Heart left ventricle (tissue), 13 donors: ENCODE measurements at regions not wholly inside any gene's neighbourhood (a gene's known extent, or its start where the extent isn't known, plus 50 kb on each side); places are given as distances from the start of the nearest gene placed in this dataset.

Experiments used
- CTCF ChIP-seq, 12 donors: fragments of 200-600 bp; sonication (generic) in 4 of 12; IDR thresholded peaks; one replicate each; pipeline versions ENCODE4 v1.5.0 to v1.8.0; 2018 to 2022; ENCODE audit warnings: antibody characterized with exemption in 12 of 12, mild to moderate bottlenecking in 5 of 12
- POLR2A ChIP-seq, 2 donors: fragments of 450-650 bp; IDR thresholded peaks; one replicate each; pipeline ENCODE4 v1.6.1; 2017; ENCODE audit warnings: antibody characterized with exemption in 2 of 2, mild to moderate bottlenecking in 2 of 2, moderate library complexity in 2 of 2
- donor health status: ischemic (EF 13 %, LVEDD 7.1; RV severe dilation, severe dysfunction).
- donor health status: DM: no; HTN: yes; CAD: no.
- donor health status: DM: no; HTN: no; CAD: no.
- donor health status: ischemic (EF 25% LVEDD 6.9; RV normal size, moderate dysfunction).
- donor health status: ischemic (EF 25% LVEDD 5.7; RV mildly dilated, moderate dysfunction).
- donor health status: ischemic (EF 35%, LVEDD 5.7; RV mildly dilated, moderate dysfunction).
- donor health status: nonischemic (EF 11% LVEDD 7.7; RV severe dilation, severe dysfunction).
- donor health status: DM: yes; HTN: yes; CAD: no.
- donor health status: PGD.
- donor health status: ischemic (EF 29% LVEDD 5.4; RV normal size, mild dysfunction).
- donor health status: nonischemic (EF 23%, LVEDD 6.1; RV moderate dilation, normal function).

DNA sequence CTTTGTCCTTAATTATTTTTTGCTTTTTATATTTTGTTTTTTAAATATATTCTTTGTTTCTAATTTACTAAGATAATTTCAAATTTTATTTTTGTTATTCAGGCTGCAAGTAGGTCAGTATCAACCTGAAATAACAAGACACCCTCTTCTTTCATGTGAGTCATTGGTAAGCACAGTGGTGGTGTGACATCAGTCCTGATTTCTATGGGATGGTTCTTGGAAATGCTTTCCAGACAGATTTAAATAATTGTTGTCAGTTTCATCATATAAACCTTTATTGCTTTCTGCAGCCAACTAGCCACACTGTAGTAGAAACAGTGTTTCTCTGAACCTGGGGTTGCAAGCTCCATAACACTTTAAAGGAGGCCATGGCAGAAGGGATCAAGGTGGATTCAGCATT, 157.5 kb upstream of the C21orf91 start:
- TF ChIP-seq CTCF (IDR thresholded peaks at IDR 0.05) (no peak), POLR2A (IDR thresholded peaks at IDR 0.05) (no peak)
